Stimulated activated naive CD8-positive, alpha-beta T cell treated with anti-CD3 and anti-CD28 coated beads, Interleukin-15, Interleukin-2, amounts not matched to agents 100 U/mL and 50 U/mL, for 24 hours (primary cell): ENCODE measurements at regions not wholly inside any gene's neighbourhood (a gene's known extent, or its start where the extent isn't known, plus 50 kb on each side); places are given as distances from the start of the nearest gene placed in this dataset.
A peak's percentile ranks its signal among the peaks of the same experiment; 100 is the strongest.
"Not testable (repeated sequence)": the region's sequence is repeated elsewhere in the genome, so short reads cannot be mapped to it uniquely, and the experiment has no call there.

Source experiments
- ATAC-seq: fragments of 150-1000 bp; cut with Tn5 transposase; one replicate; pipeline ENCODE4 v1.10.0; 2021
- DNase-seq: peaks from one replicate; pipeline ENCODE4 v3.0.0; 2021

DNA sequence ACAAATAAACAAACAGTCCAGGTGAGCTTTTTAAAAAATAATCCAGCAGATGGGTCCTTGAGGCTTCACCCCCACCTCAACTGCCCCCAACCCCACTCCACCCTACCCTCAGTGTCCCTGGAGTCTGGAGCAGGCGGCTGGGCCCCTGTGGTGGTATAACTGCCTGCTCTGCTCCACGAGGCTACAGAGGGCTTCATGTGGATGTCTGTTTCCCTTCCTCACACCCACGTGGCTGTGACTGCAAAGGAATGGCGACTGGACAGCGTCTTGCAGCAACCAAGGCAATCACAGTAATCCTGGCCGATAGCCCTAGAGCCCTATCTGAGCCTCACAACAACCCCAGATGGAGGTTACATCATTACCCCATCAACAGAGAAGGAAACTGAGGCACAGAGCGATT is 76.5 kb downstream of the SLC2A10 start:
- DNase-seq (no peak), ATAC-seq (no peak)

DNA sequence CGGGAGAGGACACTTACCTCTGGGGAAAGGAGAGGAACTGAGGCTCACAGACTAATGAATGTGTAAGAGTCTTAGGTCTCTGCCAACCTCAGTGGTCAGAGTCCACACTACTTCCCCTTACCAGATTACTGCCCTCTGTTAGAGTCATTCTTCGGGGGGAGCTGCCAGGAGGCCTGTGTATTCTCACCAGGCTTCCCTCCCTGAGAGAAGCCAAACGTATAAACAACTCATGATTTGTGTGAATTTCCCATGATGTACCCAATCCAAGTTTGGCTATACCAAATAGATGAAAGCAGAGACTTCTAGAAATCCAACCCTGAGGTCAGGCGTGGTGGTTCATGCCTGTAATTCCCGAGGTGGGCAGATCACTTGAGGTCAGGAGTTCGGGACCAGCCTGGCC is 77.1 kb downstream of the SLC2A10 start:
- no peak for ATAC-seq

DNA sequence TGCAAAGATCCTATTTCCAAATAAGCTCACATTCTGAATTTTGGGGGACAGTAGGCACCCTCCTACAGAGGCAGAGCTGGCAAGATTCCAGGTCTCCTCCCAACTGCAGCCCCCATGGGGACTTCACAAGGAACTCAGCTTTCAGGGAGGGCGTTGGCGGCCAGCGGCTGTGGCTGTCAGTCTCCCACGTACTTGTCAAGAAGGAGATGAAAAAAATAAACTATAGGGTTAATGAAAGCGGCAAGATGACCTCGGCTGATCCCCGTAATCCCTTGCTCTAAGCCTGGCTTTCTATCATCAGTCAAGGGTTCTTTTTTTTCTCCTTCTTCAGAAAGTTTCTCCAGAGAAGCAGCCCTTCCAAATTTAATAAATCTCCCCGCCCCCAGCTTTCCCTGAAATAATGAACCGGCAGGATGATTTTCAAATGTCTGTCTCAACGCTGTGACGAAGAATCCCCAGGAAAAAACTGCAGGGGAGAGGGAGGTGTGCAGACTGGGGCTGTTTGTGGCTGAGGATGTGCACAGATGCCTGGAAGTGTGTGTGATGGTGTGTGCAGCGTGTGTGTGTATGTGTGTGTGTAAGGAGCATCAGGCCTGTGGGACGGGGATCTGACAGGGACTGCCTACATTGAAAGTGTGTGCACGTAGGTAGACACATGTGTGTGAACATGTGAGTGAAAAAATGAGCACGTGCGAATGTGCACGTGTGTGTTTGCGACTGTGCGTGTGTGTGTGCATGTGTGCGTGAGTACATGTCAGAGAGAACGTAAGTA is 78.7 kb downstream of the SLC2A10 start:
- no peak for ATAC-seq
- no peak for DNase-seq

More for the DNA sequence above, 77.1 kb downstream of the SLC2A10 start:
- DNase-seq, result no peak

DNA sequence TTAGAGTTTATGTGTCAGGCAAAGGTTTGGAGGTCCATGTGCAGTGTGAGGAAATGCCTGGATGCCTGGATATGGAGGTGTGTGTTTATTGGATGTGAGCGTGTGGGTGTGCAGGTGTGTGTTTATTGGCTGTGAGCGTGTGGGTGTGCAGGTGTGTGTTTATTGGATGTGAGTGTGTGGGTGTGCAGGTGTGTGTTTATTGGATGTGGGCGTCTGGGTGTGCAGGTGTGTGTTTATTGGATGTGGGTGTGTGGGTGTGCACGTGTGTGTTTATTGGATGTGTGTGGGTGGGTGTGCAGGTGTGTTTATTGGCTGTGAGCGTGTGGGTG is 79.3 kb downstream of the SLC2A10 start:
- DNase-seq, ATAC-seq: not testable (repeated sequence)

DNA sequence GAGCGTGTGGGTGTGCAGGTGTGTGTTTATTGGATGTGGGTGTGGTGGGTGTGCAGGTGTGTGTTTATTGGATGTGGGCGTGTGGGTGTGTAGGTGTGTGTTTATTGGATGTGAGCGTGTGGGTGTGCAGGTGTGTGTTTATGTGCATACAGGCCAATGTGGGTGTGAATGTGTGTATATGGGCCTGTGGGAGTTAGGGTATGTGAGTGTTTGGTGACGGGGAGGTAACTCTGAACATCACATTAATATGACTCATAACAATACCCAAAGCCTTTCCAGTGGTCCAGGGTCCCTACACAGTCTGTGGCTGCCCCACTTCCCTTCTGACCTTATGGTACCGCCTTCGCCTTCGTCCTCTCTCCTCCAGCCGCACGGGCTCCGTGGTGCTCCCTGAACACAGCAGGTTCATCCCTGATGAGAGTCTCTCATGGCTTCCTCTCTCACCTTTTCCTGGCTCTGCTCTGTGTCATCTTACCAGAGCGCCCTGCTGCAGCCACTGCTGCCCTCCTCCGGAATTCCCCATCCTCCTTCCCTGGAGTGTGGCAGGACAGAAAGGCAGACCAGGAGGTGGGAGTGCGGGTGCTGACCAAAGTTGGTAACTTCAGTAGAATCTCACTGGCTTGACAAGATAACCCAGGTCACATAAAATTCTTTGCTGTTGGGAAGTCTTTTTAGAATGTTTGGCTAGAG is 80.0 kb downstream of the SLC2A10 start:
- no peak for ATAC-seq
- no peak for DNase-seq

DNA sequence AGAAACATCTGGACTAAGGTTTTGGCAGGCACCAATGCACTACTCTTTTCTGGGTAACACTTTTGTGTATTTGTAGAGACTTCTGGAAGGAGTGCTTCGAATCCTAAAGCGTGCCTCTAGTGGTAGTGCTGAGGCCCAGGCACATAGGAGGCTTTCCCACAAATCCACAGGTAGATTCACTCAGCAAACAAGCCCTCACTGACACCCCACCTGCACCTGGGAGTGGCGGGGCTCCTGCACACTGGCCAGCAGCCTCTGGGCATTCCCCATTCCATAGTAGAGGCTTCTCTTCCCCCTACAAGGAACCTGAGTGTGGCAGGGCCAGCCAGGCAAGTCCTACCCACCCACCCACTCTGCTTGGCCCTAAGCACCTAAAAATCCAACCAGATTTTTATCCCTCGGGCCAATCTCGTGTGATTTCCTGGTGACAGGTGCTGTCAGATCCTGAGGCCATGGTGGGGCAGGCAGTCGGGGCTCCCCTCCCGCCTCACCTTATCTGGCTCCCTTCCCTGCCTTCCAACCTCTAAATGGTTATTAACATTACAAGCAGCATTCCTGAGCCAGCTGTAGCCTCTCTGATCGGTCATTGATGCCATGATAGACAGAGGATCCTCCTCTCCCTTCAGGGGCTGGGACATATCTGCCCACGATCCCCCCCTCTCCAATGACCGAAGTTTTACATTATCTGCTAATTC is 82.4 kb downstream of the SLC2A10 start:
- DNase-seq (no peak), ATAC-seq (no peak)

DNA sequence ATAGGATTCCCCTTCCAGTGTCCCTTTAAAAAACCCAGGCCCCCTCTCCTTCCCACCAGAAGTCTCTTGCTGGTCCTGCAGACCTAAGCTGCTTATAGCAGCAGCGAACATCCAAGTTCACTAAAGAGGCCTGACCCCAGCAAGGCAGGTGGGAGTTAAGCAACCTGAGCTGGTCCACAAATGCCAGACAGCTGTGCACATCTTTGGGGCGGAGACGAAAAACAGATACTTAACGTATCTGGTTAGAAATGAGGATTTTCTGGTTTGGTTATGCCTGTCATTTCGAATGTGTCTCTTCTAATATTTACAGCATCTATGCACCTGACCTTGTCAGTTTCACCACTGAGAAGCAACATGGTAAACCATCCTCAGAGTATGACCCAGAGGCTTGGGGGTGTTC is 87.8 kb downstream of the SLC2A10 start:
- DNase-seq, result no peak
- no peak for ATAC-seq

DNA sequence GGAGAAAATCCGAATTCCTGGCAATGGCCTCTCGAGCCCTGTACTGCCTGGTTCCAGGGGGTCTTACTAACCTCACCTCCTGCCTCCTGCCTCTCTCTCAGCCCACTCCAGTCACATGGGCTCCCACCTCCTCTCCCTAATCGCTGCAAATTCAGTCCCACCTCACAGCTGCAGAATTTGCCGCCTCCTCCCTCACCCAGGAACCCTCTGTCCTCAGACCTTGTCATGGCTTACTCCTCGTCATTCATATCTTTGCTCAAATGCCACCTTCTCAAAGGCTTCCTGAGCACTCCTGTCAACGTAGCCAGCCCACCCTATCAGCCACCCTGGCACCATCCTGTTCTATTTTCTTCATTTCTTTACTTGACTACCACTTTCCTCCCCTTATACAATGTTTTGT is 89.0 kb downstream of the SLC2A10 start:
- no peak for ATAC-seq
- DNase-seq, result no peak

DNA sequence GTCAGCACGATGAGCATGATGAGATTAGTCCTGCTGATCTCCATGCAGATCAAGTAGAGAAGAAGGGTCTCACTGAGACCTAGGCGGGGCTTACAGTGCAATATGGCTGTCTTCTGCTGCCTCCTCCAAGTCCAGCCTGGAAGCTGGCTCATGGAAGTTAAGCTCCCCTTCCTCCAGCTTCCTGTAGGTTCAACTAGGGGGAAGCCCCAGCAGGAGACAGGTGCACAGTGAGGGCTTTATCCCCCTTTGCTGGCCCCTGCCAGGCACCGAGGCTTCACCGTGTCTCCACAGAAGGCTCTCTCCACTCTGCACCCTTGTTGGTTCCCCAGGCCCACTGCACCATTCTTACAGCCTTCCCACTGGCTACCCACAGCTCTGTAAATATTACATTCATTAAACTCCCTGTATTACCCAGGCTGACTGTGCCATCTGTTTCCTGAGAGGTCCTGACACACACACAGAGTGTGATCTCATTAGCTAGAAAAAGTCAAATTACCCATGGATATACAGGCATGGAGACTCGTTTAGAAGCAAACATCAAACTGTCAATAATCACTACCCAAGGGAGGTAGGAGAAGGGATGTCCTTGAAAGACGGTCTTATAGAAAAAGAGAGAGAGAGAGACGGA is 90.4 kb downstream of the SLC2A10 start:
- DNase-seq (no peak), ATAC-seq (no peak)

DNA sequence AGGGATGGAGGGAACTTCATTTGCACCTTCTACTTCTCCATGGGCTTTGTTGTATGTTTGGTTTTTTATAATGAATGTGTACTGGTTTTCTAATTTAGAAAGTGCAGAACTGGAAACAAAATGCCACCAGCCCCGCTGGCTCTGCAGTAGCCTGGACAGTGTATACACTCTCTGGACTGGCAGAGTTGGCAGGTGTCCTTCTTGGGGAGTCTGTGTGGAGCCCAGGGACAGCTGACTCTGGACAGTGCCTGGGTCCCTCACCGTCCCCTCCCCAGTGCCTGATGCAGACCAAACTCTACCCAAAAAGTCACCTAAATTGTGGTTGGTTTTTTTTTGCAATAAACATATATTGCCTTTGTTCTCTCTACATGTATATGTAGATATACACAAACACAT is 91.0 kb downstream of the SLC2A10 start:
- ATAC-seq (no peak), DNase-seq (no peak)

DNA sequence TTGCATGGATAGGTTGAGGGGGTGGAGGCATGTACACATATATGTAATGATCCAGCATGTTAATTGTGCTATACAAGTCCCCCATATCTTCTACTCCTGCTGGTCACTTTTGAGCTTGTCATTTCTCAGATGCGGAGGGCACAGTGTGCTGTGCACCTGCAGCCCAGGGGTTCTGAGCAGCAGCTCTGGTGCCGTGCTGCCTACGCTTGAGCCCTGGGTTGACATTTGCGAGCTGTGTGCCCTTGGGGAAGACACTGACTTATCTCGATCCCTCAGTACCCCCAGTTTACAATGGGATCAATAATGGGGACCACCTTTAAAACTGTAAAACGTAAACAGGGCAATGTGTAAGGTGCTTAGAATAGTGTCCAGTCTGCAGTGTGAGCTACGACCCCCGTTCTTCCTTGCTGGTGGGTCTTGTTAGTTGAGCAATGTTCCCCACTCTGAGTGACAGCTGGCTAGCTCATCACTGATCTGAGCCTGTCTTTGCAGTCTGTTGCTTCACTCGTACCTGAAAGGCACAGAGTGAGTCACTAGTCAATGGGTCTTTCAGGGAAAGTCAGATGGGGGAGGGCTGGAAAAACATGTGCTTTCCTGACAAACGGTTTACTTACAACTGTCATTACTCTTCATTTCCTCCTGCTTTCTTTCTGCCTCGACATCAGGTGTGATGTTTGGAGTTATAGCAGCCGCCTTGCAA is 91.7 kb downstream of the SLC2A10 start:
- no peak for DNase-seq
- no peak for ATAC-seq

DNA sequence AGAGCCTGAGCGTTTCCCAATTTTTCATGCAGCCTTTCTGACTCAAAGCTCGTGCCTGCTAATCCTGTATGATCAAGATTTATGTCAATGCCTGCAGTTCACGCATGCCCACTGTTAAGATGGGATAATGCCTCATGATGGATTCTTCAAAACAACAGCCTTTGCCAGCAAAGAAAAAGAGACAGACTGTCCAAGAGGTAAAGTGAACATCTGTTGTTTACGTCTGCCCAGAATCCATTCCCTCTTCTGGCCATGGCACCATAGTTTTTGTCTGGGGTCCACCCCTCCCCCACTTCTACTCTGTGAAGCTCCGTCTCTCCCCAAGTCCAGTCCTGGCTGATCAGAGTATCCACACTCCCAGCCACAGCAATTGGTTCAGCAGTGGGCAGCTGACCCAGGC is 91.9 kb upstream of the EYA2 start:
- ATAC-seq (no peak), DNase-seq (no peak)

DNA sequence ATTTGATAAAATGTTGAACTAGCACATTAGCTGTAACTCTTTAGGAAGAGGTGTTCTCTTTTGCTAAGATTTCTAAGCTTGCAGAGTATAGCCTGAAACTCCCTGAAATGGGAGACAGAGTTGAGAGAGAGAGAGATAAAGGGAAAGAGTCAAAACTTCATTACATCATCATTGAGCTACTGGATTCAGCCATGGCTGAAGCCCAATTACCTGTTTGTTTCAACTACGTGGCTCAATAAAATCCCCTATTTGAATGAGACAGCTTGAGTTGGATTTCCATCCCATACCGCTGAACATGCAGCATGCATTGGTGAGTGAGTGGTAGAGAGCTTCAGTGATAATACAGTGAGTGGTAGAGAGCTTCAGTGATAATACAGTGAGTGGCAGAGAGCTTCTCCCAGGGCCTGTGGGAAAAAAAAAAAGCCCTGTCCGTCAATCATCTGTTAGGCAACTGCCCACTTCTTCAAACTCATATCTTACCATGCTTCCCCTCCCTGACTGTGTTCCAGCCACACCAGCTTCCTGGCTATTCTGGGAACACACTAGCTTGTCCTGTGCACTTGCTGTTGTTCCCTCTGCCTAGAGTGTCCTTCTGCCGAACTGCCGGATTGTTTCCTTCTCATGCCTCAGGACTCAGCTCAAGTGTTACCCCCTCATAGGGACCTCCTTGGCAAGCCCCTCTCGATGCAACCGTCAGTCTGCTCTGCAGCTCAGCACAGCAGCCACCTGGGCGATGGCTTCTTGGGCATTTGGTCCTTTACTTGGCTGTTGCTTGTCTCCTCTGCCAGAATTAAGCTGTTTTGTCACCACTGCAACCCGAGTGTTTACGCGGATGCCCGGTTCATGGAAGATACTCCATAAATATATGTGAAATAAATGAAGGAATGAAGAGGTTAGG is 91.3 kb upstream of the EYA2 start:
- ATAC-seq (no peak), DNase-seq (no peak)

DNA sequence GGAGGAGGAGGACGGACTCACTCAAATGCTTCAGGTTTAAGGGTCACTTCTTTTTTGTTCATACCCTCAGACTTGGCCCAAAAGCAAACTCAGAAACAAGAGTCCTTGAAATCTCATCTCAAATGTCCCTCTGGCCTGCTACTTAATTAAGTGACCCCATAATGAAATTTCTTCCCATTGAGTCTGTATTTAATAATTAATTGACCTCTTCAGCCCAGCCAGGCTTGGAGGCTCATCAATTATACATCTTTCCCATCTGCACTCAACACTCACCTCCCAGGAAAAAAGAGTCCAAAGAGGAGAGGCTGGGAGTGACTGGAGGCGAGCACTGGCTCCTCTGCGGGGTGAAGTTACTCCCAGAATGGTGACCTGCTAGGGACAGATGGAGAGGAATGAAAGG is 90.5 kb upstream of the EYA2 start:
- ATAC-seq, result no peak
- no peak for DNase-seq

DNA sequence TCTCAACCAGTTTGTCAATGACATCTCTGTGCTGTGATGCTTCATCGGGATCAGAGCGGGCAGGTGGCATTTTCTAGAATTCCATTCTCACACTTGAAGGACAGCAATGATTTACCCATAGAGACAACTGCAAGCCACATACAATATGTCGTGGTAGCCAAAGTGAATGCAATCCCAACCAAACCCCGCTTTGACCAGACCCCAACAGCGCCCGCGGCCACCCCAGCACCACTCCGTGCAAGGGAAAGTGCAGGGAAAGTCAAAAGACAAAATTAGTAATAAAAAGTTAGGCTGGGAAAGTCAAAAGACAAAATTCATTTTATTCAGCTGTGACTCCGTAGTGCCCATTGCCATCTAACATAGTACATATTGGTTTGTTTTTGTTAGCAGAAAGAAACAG is 88.8 kb upstream of the EYA2 start:
- DNase-seq (no peak), ATAC-seq (no peak)

DNA sequence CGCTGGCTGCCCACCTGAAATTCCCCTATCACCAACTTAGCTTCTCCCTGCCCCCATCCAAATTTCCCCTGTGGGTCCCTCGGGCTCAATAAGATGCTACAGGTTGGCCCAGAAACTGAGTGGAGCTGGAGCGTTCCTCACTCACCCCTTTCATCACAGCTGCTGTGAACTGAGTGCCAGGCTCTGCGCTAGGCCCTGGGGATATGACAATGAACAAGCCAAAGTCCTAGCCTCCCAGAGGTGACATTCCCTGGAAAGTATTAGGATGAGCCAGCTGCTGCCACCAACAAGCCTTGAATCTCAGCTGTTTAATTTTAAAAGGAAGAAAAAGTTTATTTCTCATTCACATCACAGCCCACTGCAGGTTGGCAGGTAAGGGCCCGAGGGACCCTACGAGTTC is 86.6 kb upstream of the EYA2 start:
- DNase-seq, result no peak
- no peak for ATAC-seq

DNA sequence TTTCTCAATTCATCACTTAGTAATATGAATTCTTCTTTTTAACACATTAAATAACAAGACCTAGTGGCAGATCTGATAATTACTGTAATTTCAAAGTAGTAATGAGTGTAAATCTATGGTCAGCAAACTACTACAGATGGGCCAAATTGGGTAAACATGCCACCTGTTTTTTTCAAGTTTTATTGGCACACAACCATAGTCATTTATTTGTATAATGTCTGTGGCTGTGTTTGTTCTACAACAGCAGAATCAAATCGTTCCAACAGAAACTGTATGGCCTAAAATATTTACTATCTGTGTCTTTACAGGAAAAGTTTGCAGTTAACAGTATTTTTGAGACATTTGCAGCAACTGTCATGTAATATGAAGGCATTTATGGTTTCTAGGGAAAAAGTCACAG is 86.1 kb upstream of the EYA2 start:
- ATAC-seq, result no peak

DNA sequence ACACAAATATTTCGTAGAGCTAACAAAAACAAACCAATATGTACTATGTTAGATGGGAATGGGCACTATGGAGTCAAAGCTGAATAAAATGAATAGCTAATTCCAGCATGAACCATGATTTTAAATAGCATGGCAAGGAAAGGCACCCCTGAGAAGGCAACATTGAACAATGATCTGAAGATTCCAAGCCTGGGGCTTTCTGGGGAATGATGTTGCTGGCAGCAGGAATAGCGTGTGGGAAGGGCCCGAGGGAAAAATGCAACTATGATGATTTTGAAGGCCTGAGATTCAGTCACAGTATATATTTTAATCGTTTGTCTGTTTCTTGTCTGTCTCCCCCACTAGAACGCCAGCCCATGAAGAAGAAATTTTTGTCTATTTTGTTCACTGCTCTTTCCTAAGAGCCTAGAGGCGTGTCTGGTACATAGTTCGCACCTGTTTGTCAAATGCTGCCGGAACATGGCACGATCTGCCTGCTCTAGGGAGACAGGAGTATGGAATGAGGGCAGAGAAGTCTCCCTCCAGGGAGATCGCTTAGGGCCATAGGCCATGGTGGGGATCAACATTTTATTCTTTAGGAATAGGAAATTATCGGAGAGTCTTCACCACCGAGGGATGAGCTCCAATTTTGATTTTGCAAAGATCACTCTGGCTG is 84.8 kb upstream of the EYA2 start:
- no peak for DNase-seq
- ATAC-seq, result no peak

More for the DNA sequence above, 86.1 kb upstream of the EYA2 start:
- no peak for DNase-seq

DNA sequence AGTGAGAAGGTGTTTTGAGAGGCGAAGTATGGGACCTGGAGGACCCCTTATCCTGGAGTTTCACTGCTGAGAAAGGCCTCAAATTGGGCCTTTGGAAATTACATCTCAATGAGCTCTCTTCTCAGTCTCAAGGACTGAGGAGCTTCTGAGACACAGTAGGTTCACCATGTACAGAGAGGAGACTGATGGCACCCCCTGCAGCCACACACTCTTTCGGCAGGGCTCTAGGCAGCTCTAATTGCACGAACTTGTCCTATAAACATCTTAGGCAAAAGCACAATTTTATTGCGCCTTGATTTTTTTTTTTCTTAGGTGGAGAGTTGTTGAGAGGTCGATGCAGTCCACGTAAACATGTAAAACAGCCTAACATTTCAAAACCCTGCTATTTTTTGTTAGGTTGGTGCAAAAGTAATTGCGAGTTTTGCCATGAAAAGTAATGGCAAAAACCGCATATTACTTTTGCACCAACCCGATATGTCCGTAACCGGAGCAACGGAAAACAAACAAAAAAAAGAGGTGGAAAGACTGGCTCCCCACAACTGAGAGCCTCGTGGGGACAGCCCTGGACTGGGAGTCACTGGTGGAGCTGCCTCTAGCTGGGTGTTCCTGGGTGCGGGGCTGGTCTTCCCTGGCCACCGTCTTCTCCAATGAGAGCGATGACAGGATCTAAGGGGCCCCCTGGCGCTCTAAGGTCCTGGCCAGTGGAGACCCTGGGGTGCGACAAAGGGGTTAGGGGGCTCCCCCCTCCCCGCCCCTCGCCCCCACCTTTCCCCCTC is 84.0 kb upstream of the EYA2 start:
- peak; percentile 23 for ATAC-seq
- DNase-seq, result no peak
